Activated CD8-positive, alpha-beta memory T cell treated with anti-CD3 and anti-CD28 coated beads for 1 hour (primary cell): ENCODE measurements at regions not wholly inside any gene's neighbourhood (a gene's known extent, or its start where the extent isn't known, plus 50 kb on each side); places are given as distances from the start of the nearest gene placed in this dataset.
"Not testable (repeated sequence)": the region's sequence is repeated elsewhere in the genome, so short reads cannot be mapped to it uniquely, and the experiment has no call there.

Experiments
- DNase-seq, 2 donors: peaks; one replicate each; pipeline ENCODE4 v3.0.0-alpha.2; 2020; ENCODE audit warnings: low read depth in 1 of 2; ENCODE audit errors: extremely low read depth in 1 of 2

- no peak for DNase-seq
These were observed 97.2 kb upstream of the KITLG start for GRCh38 chr12:88677464-88677863.

DNA sequence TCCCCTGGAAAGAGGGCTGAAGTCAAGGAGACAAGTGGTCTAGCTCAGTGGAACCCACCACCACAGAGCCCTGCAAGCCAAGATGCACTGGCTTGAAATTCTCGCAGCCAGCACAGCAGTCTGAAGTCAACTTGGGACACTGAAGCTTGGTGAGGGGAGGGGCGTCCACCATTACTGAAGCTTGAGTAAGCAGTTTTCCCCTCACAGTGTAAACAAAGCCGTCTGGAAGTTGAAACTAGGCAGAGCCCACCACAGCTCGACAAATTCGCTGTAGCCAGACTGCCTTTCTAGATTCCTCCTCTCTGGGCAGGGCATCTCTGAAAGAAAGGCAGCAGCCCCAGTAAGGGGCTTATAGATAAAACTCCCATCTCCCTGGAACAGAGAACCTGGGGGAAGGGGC, 87.3 kb upstream of the KITLG start:
- DNase-seq, result not testable (repeated sequence)

GRCh38 chr12:88665071-88665470, 84.8 kb upstream of the KITLG start:
- DNase-seq, result no peak

GRCh38 chr12:88662961-88663360, 82.7 kb upstream of the KITLG start:
- DNase-seq, result no peak

GRCh38 chr12:88662093-88662492, 81.8 kb upstream of the KITLG start:
- DNase-seq, result no peak

DNA sequence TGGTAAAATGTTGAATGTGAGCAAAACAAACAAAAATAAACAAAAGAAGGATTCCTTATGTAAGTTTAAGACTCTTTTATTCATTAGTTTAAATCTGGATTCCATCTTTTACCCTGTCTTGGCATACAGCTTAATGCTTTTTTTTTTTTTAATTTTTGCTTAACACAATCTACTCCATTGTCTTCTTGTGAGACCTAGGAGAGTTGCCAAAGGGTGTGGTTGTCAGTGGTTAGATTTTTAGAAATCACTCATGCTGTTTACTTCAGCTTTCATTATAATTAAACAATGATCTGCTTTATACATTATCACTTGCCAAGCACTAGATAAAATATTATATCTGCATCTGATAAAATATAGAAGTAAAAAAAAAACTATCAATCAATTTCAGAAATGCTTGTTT, 77.7 kb upstream of the KITLG start:
- DNase-seq, result no peak

DNA sequence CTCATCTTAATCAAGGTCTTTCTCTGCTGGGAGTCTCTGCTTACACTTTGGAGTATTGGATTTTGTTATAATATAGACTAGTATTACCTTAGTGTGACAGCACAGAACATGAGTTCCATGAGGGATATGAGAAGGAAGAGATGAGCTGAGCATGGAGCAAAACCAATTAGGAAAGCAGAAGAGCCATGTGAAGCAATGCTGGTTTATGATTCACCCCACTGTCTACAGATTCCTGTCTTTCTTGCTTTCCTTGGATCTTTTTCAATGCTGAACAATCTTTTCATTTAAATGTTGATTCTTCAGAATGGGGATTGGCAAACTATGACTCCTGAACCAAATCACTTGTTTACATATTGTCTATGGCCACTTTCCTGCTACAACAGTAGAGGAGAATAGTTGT, 70.4 kb upstream of the KITLG start:
- DNase-seq, result no peak

DNA sequence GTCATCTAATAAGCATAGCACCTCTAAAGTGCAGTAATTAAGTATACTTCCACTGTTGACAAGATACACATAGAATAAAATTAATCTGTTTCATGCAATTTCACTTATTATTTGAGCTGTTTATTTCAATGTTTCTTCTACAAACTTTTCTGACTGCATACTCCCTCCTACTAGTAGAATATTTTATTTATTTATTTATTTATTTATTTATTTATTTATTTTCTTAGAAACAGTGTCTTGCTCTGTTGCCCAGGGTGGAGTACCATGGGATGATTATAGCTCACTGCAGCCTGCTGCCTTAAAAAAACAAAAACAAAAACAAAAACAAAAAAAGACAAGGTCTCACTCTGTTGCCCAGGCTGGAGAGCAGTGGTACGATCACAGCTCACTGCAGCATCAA, 68.4 kb upstream of the KITLG start:
- no peak for DNase-seq

DNA sequence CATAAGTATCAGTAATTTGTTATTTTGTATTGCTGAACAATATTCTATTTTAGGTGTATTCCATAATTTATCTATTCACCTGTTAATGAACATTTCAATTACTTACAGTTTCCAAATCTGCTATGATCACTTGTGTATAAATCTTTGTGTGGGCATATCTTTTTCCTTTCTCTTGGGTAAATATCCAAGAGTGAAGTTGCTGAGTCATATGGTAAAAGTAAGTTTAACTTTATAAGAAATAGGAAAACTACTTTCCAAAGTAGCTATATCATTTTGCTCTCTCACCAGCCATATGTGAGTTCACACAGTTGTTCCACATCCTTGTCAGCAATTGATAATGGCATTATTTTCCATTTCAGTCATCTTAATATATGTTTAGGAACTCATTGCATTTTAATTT, 66.6 kb upstream of the KITLG start:
- DNase-seq, result no peak

DNA sequence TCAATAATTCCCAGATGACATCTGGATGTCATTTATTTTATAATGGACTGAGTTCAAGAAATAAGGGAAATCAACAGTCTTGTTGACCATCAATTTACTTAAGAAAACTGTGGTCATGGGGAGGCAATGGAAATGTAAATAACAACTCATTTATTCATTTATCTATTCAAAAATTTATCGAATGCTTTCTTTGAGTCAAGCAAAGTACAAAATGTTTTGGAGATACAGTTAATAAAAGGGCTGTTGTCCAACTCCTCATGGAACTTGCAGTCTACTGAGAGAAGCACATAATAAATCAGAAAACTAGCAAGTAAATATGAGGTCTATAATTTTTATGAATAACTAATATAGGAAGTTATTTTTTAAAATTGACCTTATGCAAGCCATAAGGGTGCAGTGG, 65.5 kb upstream of the KITLG start:
- no peak for DNase-seq

DNA sequence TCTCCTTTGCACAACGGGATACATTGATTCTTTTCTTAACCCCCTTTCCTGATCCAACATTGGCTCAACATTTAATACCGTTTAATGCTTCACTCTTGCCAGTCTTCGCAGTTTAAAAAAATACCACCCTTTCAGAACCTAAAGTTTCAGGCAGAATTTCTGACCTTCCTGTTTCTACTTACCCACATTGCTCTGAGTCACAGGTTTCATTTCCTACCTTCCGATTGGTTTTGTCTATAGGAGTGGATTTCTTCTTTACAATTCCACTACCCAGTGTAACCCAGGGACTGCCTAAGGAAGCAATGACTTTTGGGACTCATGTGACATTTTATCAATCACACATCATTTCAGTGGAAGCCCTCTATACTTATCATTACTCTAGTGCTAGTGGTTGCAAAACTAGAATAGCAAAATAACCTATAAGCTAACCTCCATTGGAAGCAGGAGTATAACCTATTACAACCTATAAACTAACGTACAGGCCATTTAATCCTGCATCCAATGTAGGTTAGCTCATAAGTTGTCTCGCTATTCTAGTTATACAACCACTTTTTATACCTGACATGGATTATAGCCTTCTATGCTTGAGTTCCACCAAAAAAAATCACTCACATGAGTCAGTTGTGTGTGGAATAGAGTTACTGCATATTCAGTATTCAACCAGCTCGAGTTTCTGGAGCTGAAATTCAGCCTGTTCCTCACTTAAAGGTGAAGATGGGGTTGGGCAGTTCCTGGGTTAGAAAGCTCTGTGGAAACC, 64.9 kb upstream of the KITLG start:
- DNase-seq, result no peak

DNA sequence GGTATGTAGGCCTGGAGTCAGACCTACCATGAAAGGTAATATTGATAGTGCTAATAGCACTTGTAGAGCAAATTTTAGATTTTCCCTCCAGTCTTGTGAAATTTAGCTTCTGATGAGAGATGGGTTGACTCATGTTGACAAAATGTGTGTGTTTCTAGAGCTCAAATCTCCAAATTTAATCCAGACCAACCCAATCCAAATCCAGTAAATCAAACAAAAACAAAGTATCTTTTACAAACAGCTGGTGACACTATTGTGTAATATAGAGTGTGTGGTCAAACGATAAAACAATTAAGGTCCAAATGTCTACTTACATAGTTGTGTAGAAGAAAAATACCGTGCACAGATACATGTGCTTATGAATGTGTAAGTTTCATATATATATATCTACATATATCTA, 63.4 kb upstream of the KITLG start:
- no peak for DNase-seq

GRCh38 chr12:88642675-88643431, 62.6 kb upstream of the KITLG start:
- DNase-seq, result no peak

GRCh38 chr12:88638966-88639760, 58.9 kb upstream of the KITLG start:
- DNase-seq, result no peak

DNA sequence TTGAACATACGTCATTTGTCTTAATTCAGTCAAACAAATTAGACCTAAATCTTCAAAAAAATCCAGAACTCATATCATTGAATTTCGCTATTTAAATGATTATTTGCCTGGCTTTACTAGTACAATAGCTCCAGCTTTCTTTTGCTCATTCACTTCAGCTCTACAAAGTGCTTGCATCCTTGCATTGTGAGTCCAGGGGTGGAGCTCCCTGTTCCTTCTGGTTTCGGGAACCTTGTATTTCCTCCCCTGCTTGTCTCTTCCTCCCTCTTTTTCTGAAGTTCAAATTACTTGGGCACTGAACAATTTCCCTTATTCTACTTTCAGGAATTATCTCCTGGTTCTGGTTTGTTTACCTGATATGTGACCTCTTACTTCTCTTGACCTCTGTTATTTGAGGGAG, 58.1 kb upstream of the KITLG start:
- DNase-seq, result no peak

- DNase-seq, result no peak
These were observed 53.7 kb upstream of the KITLG start for GRCh38 chr12:88634008-88634407.

DNA sequence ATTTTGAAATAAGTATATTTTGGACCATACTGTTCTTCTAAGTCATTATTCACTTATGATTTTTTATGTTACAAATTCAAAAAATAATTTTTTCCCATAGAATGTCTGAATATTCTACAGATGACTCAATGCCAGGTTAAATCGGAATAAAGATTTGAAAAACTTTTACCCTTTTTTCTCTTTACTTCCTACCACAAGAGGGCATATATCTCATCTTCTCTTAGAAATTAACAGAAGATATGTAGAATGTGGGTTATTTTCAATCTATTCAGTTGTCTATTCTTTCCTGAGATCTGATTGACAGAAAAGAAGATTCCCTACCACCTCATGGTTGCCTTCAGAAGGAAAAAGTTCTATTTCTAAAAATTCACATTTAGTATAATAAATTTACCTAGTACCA, 53.0 kb upstream of the KITLG start:
- no peak for DNase-seq

DNA sequence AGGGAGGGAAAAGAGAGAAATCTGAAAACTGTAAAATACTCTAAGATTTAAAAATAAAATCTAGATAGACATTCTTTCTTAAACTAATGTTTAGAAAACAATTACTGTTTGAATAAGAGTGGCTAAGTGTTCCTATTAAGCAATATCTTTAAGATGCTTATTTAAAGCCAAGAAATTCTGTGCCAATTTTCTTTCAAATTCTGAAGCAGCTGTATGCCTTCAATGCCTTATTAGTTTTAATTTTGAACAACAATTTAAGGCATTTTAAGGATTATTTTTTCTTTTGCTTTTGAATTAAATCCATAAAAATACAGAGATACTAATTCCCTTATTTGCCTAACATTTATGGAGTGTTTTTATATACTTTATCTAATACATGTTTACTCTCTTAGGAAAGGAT, 50.3 kb upstream of the KITLG start:
- DNase-seq, result no peak
